ENCODE measurements at regions not wholly inside any gene's neighbourhood (a gene's known extent, or its start where the extent isn't known, plus 50 kb on each side); places are given as distances from the start of the nearest gene placed in this dataset.

- TF ChIP-seq POLR2A (IDR thresholded peaks at IDR 0.05) (no peak), CTCF (IDR thresholded peaks at IDR 0.05 in 8 of 11, conservative IDR thresholded peaks at IDR 0.05 in 3 of 11) (no peak)
Measured at GRCh38 chrX:34521563-34521962, 135.5 kb downstream of the TMEM47 start.

All from spleen (tissue), 7 donors.